OCI-LY1 (cell line): ENCODE measurements at regions not wholly inside any gene's neighbourhood (a gene's known extent, or its start where the extent isn't known, plus 50 kb on each side); places are given as distances from the start of the nearest gene placed in this dataset.

Source experiments
- H2AFZ ChIP-seq: fragments of 200-600 bp; sonication (generic), shearing (Covaris generic); 2 replicates; pipeline ENCODE4 v1.6.0; 2014; ENCODE audit warnings: antibody characterized with exemption, mild to moderate bottlenecking, low read length
- H3F3A ChIP-seq: fragments of 200-600 bp; sonication (generic), shearing (Covaris generic); 2 replicates; pipeline ENCODE4 v1.6.0; 2014; ENCODE audit warnings: mild to moderate bottlenecking, antibody characterized with exemption, low read length, moderate library complexity; ENCODE audit not compliant: insufficient read depth
- H3K27ac ChIP-seq: fragments of 200-600 bp; sonication (generic); 2 replicates; pipeline ENCODE4 v1.5.1; 2014; ENCODE audit warnings: low read length, mixed run types, mild to moderate bottlenecking, low read depth; ENCODE audit not compliant: poor library complexity, severe bottlenecking
- H3K27me3 ChIP-seq: fragments of 200-600 bp; sonication (generic); 2 replicates; pipeline ENCODE4 v1.6.0; 2014; ENCODE audit warnings: antibody characterized with exemption, mild to moderate bottlenecking, low read length, moderate library complexity; ENCODE audit not compliant: insufficient read depth
- H3K36me3 ChIP-seq: fragments of 200-600 bp; sonication (generic); 2 replicates; pipeline ENCODE4 v1.6.1; 2014; ENCODE audit warnings: mild to moderate bottlenecking, antibody characterized with exemption, low read length, moderate library complexity, mixed read lengths; ENCODE audit not compliant: insufficient read depth
- H3K4me1 ChIP-seq: fragments of 200-600 bp; sonication (generic); 2 replicates; pipeline ENCODE4 v1.5.1; 2014; ENCODE audit warnings: mild to moderate bottlenecking, low read length, moderate library complexity; ENCODE audit not compliant: insufficient read depth, severe bottlenecking
- H3K4me2 ChIP-seq: fragments of 200-600 bp; sonication (generic), shearing (Covaris generic); 2 replicates; pipeline ENCODE4 v1.6.1; 2014; ENCODE audit warnings: low read length
- H3K4me3 ChIP-seq: fragments of 200-600 bp; sonication (generic); 2 replicates; pipeline ENCODE4 v1.5.1; 2014; ENCODE audit warnings: low read length, low read depth, mild to moderate bottlenecking, mixed read lengths; ENCODE audit not compliant: poor library complexity, severe bottlenecking
- H3K79me2 ChIP-seq: fragments of 200-600 bp; shearing (Covaris generic); 2 replicates; pipeline ENCODE4 v1.6.1; 2016; ENCODE audit warnings: mixed run types, low read length, mixed read lengths; ENCODE audit not compliant: insufficient read depth
- H3K9ac ChIP-seq: fragments of 200-600 bp; sonication (generic), shearing (Covaris generic); 2 replicates; pipeline ENCODE4 v1.6.1; 2014; ENCODE audit warnings: mild to moderate bottlenecking, low read length, mixed read lengths
- H3K9me2 ChIP-seq: fragments of 200-600 bp; sonication (generic), shearing (Covaris generic); 2 replicates; pipeline ENCODE4 v1.6.1; 2014; ENCODE audit warnings: low read depth, mild to moderate bottlenecking, low read length, mixed read lengths
- H3K9me3 ChIP-seq: fragments of 200-600 bp; shearing (Covaris generic); 2 replicates; pipeline ENCODE4 v1.6.1; 2014; ENCODE audit warnings: low read length, mixed read lengths
- H4K20me1 ChIP-seq: fragments of 200-600 bp; sonication (generic), shearing (Covaris generic); 2 replicates; pipeline ENCODE4 v1.6.0; 2016; ENCODE audit warnings: mild to moderate bottlenecking, low read length; ENCODE audit not compliant: insufficient read depth
- CTCF ChIP-seq: fragments of 200-600 bp; sonication (generic), shearing (Covaris generic); IDR thresholded peaks from 2 replicates; pipeline ENCODE4 v1.5.1; 2017; ENCODE audit warnings: mild to moderate bottlenecking, antibody characterized with exemption, low read length, moderate library complexity, mixed read lengths
- EZH2 ChIP-seq: fragments of 200-600 bp; sonication (generic), shearing (Covaris generic); IDR thresholded peaks from 2 replicates; pipeline ENCODE4 v1.8.0; 2017; ENCODE audit warnings: borderline replicate concordance, mixed run types, mild to moderate bottlenecking, antibody characterized with exemption, low read length, moderate library complexity, mixed read lengths

DNA sequence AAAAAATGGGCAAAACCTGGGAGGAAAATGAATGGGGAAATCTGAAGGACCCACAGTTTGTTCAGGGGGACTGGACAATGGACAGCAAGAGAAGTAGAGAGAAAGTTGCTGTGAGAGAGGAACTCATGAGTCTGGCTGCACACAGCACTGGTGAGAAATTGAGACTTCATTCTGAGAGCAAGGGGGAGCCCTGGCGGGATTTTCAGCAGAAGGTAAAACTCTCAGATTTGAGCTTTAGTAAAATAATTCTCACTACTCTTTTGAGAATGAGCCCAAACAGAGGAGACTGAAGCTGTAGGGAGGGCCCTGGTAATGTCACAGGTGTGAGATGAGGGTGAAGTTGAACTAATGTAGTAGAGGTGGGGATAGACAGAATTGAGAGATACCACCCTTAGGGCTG, 438.6 kb downstream of the OMA1 start:
- no peak overlapping the region for H2AFZ ChIP-seq
- H3F3A ChIP-seq, result no peaks in the 10 kb centered on the region
- H3K9me2 ChIP-seq, result no peaks in the 10 kb centered on the region
- H3K4me3 ChIP-seq, result no peak overlapping the region
- H3K27ac ChIP-seq, result no peak overlapping the region
- H3K79me2 ChIP-seq, result no peaks in the 10 kb centered on the region
- no peaks in the 10 kb centered on the region for H3K4me1 ChIP-seq
- no peak for TF ChIP-seq CTCF
- no peak for TF ChIP-seq EZH2
- H3K9ac ChIP-seq, result no peak overlapping the region
- H3K4me2 ChIP-seq, result no peak overlapping the region
- no peaks in the 10 kb centered on the region for H3K27me3 ChIP-seq
- H3K36me3 ChIP-seq, result no peaks in the 10 kb centered on the region
- H4K20me1 ChIP-seq, result no peaks in the 10 kb centered on the region
- H3K9me3 ChIP-seq, result no peaks in the 10 kb centered on the region

DNA sequence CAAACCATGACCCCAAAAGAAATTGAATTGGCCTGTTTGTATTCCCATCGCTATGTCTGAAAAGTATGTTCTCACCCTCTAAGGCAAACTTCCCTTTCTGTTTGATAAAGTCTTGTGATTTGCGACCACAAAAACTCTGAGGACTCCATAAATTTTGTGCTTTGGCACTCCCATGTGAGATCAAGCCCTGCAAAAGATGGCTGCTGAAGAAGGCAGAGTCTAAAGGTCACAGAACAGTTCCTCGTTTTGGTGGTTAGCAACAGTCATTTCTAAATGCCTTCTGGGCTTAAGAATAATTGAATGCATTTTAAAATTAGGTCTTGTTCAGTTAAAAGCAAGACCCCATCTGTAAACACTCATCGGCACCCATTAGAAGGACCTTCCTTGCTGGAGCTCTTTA, 441.6 kb downstream of the OMA1 start:
- Histone ChIP-seq H3K9me3 (no peaks in the 10 kb centered on the region), H3K36me3 (no peaks in the 10 kb centered on the region), H3K27ac (no peak overlapping the region), H3K9me2 (no peaks in the 10 kb centered on the region), H3K4me2 (no peak overlapping the region), H3K4me1 (no peaks in the 10 kb centered on the region), H3K79me2 (no peaks in the 10 kb centered on the region), H3K4me3 (no peak overlapping the region), H2AFZ (no peak overlapping the region), H3K27me3 (no peaks in the 10 kb centered on the region), H4K20me1 (no peaks in the 10 kb centered on the region), H3F3A (no peaks in the 10 kb centered on the region), H3K9ac (no peak overlapping the region)
- TF ChIP-seq CTCF, result no peak
- TF ChIP-seq EZH2, result no peak

- no peaks in the 10 kb centered on the region for H3K79me2 ChIP-seq
- H3K27me3 ChIP-seq, result no peaks in the 10 kb centered on the region
- no peaks in the 10 kb centered on the region for H3F3A ChIP-seq
- TF ChIP-seq CTCF (no peak), EZH2 (no peak)
- no peak overlapping the region for H3K4me2 ChIP-seq
- no peak overlapping the region for H3K27ac ChIP-seq
- no peaks in the 10 kb centered on the region for H3K36me3 ChIP-seq
- H4K20me1 ChIP-seq, result no peaks in the 10 kb centered on the region
- H3K9me3 ChIP-seq, result no peaks in the 10 kb centered on the region
- no peak overlapping the region for H3K9ac ChIP-seq
- H3K4me1 ChIP-seq, result no peaks in the 10 kb centered on the region
- H3K4me3 ChIP-seq, result no peak overlapping the region
- no peak overlapping the region for H2AFZ ChIP-seq
- H3K9me2 ChIP-seq, result no peaks in the 10 kb centered on the region
These were observed 449.8 kb downstream of the OMA1 start for GRCh38 chr1:58096714-58097113.
